ENCODE measurements at regions not wholly inside any gene's neighbourhood (a gene's known extent, or its start where the extent isn't known, plus 50 kb on each side); places are given as distances from the start of the nearest gene placed in this dataset.

DNA sequence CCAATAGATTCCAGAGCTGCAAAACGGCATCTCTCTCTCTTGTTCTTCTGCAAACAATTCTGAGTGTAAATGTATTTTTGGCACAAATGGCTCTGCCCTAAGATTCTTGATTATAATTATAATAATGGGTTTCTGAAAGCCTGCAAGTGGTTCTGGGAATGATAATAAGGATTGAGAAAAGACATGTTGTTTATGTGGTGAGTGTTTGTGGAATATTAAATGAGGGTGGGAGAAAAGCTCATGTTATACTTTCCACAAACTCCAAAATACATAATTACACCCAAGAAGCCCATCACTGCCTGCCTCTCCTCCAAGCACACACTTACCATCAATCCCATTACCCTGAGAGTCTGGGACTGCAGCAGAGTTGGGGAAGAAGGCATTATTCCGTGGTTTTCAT is 460.0 kb upstream of the BRINP1 start:
- no peaks in the 10 kb centered on the region for H3K36me3 Mint-ChIP-seq
- peaks cover 0 to 3% of the 10 kb centered on the region in 2 donors for H3K9me3 Mint-ChIP-seq
- H3K27ac Mint-ChIP-seq = no peak overlapping the region
- no peak for DNase-seq (ENCODE audit: low spot score in 2 of 2)
- ATAC-seq = no peak

DNA sequence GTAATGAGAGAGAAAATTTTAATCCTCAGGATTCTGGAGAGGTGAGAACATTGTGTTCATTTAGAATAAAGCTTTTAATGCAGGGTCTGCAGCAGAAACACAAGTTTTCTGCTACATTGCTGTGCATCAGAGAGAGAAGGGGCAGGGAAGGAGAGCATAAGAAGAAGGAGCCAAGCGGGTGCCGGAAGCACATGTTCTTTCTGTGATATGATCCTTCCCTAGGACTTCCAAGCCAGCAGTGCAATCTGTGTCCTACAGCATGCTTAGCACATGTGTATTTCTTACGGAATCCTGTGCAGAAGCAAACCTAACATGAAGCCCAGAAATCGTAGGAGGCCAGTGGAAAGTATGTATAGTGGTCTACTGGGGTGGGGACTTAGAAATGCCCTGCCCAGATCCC is 458.3 kb upstream of the BRINP1 start:
- Mint-ChIP-seq H3K27ac (no peak overlapping the region), H3K9me3 (peaks cover 0 to 3% of the 10 kb centered on the region in 2 donors), H3K36me3 (no peaks in the 10 kb centered on the region)
- DNase-seq (ENCODE audit: low spot score in 2 of 2) (no peak), ATAC-seq (no peak)

DNA sequence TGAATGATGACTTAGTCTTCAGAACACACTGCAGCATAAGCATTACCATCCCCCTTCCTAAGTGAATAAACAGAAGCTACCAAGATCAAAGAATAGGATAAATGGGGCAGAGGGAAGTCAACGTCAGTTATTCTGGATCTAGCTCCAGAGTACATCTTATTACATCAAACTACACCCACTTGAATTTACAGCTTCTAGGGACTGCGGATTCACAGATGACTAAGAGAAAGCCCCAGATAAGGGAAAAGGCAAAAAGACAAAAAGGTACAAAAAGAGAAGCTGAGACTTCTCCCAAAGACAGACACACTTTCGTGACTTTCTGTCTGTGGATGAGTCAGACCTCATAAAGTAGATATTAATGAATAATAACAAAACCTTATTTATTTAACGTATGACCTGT is 457.9 kb upstream of the BRINP1 start:
- DNase-seq (ENCODE audit: low spot score in 2 of 2) (no peak), ATAC-seq (no peak)
- H3K36me3 Mint-ChIP-seq = no peaks in the 10 kb centered on the region
- no peak overlapping the region for H3K27ac Mint-ChIP-seq
- peaks cover 0 to 3% of the 10 kb centered on the region in 2 donors for H3K9me3 Mint-ChIP-seq

DNA sequence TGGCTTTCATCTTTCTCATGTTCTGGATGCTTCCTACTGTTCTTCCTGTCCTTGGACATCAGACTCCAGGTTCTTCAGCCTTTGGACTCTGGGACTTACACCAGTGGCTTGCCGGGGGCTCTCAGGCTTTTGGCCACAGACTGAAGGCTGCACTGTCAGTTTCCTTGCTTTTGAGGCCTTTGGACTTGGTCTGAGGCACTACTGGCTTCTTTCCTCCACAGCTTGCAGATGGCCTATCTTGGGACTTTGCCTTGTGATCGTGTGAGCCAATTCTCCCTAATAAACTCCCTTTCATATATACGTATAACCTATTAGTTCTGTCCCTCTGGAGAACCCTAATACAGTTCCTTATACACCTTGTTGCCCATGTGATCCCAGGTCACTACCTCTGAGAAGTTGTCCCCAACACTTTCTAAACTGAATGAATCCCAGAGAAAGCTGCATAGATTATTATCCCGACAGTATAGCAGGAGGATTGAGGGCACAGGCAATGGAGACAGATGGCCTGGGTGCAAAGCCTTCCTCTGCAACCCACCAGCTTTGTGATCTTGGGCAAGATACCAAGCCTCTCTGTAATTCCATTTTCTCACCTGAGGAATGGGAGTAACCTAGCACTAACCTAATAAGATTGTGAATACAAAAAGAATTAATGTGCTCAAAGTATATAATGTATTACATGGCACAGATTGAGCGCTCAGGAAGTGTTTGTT is 449.6 kb upstream of the BRINP1 start:
- ATAC-seq = no peak
- H3K36me3 Mint-ChIP-seq = no peaks in the 10 kb centered on the region
- no peak for DNase-seq (ENCODE audit: low spot score in 2 of 2)
- no peak overlapping the region for H3K27ac Mint-ChIP-seq
- no peaks in the 10 kb centered on the region for H3K9me3 Mint-ChIP-seq

DNA sequence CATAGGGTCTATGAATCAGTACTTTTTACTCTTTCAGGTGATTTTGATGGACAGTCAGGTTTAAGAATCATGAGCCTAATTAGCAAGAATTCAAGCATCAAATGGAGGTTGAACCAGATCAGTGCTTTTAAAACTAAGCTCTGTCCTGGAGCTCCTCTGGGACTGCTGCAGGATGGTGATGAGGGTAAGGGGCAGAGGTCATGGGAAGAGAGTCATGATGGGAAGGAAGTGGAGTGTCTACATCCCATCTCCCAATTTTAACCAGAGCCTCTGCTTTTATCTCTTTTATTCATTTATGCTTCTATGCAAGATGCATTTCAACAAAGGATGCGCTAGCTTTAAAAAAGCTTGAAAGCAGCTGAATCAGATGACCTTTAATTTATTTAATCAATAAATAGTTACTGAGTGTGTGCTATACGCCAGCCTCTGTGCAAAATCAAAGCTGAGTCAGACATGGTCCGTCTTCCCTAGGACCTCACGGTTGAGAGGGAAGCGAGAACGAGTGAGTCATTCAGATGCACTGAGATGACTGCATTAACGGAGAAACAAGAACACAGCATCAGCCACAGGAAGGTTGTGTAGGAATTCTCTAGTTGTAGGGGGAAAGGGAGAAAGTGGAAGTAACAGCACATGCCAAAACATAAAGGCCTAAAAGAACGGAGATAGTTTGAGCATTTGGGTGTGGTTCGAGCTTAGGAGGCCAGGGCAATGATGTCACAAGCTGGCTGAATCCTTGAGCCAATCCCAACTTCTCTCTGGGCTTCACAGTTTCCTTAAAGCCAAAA is 441.6 kb upstream of the BRINP1 start:
- Mint-ChIP-seq H3K9me3 (peaks cover 4 to 19% of the 10 kb centered on the region in 2 donors), H3K27ac (no peak overlapping the region), H3K36me3 (no peaks in the 10 kb centered on the region)
- no peak for DNase-seq (ENCODE audit: low spot score in 2 of 2)
- no peak for ATAC-seq

DNA sequence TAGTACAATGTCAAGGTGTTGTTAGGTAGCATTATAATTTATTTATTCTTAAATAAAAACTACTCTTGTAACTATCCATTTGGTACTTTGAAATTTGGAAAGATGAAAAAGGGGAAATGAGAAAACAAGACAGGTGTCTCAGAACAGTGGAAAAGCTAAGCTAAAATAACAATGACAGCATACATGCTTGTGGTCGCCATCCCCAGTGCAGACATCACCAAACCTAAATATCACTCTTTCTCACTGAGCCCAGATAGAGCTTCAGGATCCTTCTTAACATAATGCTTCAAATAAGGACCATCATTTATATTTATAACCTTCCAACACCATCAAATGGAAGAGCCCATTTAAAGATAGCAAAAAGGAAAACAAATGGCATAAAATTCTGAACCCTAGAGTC is 434.4 kb upstream of the BRINP1 start:
- DNase-seq (ENCODE audit: low spot score in 2 of 2) (no peak), ATAC-seq (no peak)
- Mint-ChIP-seq H3K9me3 (peaks cover 3 to 9% of the 10 kb centered on the region in 2 donors), H3K27ac (no peak overlapping the region), H3K36me3 (no peaks in the 10 kb centered on the region)

DNA sequence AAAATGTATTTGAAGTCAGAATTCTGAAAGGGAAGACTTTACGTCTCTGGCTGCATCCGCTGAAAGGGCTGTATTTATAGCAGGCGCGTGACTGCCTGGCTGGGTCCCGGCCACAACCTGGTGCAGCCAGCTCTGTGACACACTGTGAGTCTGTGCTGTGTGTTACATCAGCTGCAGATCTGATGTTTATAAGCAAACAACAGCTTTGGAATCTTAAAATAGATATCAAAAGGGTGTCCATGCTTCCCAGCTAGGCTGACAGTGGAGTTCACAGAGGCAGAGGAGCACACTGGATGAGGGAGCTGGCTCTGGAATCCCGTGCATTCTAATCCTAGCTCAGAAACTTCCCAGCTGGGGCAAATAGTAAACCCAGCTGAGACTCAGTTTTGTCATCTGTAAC is 433.4 kb upstream of the BRINP1 start:
- ATAC-seq (no peak), DNase-seq (ENCODE audit: low spot score in 2 of 2) (no peak)
- no peak overlapping the region for H3K27ac Mint-ChIP-seq
- H3K9me3 Mint-ChIP-seq = peaks cover 3 to 5% of the 10 kb centered on the region in 2 donors
- H3K36me3 Mint-ChIP-seq = no peaks in the 10 kb centered on the region

DNA sequence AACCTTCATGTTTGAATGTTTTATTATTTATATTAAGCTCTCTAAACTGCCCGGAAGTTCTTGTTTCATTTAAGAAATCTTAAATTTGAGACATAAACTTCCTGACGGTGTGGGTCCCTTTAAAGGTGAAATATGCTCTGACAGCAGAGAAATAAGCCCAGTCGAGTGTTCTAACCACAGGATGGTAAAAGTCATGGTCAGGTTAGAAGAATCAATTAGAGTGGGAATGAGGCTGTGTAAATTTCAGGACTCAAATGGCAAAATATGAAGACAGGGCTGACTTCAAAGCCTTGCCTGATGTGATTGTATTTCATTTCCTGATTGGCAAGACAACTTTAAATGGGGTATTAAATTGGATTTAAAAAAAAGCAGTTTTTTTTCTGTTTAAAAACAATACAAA is 432.9 kb upstream of the BRINP1 start:
- H3K9me3 Mint-ChIP-seq = peaks cover 3 to 5% of the 10 kb centered on the region in 2 donors
- no peaks in the 10 kb centered on the region for H3K36me3 Mint-ChIP-seq
- no peak overlapping the region for H3K27ac Mint-ChIP-seq
- ATAC-seq (no peak), DNase-seq (ENCODE audit: low spot score in 2 of 2) (no peak)

DNA sequence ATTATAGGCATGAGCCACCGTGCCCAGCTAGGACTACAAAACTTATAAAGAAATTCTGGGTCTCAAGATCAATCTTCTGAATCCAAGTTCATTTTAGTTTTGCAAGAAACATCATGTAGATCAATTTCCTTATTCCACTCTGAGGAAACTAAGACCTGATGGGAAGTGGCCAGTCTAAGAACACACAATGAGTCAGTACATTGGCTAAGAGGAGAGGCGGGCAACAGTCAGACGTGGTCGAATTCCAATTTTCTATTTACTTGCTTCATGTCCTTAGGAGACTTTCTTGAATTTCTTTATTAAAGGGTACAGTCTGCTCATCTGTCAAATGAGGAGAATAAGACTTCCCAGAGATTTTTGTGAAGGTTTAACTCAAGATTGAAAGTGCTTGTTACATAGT is 432.1 kb upstream of the BRINP1 start:
- ATAC-seq (no peak), DNase-seq (ENCODE audit: low spot score in 2 of 2) (no peak)
- H3K9me3 Mint-ChIP-seq = peaks cover 3 to 7% of the 10 kb centered on the region in 2 donors
- H3K36me3 Mint-ChIP-seq = no peaks in the 10 kb centered on the region
- H3K27ac Mint-ChIP-seq = no peak overlapping the region

DNA sequence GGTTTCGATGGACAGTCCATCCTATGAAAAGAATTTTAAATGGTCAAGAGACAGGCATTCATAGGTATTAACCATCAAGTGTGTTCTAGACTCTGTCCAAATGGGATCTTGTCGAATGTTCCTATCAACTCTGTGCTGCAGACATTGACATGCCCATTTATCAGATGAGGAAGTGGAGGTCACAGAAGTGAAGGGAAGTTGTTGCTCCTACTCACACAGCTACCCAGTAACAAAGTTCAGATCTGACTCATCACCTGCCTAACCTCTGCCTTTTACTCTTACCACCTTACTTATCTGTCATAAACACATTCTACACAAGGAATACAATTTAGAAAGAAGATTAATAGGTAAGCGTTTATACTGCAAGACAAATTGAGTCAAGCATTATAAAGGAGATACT is 426.2 kb upstream of the BRINP1 start:
- H3K36me3 Mint-ChIP-seq = no peaks in the 10 kb centered on the region
- no peak for DNase-seq (ENCODE audit: low spot score in 2 of 2)
- ATAC-seq = no peak
- H3K27ac Mint-ChIP-seq = no peak overlapping the region
- H3K9me3 Mint-ChIP-seq = peaks cover 4 to 15% of the 10 kb centered on the region in 2 donors

DNA sequence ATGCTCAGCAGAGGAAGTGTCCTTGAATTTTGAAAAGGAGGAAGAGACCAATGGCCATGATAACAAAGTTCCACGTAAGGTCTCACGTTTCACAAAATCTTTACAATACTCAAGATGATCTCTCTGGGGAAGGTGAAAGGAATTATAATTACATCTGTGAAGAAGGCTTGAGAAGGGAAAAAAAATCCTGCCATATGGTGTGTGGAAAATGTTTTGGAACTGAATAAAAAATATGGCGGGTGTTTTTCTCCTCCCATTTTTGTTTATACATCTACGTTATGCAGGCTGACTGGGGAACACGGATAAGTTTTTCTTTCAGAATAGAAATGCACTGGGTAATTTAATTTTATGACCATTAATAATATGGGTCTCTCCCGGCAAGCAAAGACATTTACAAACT is 425.6 kb upstream of the BRINP1 start:
- Mint-ChIP-seq H3K27ac (no peak overlapping the region), H3K36me3 (no peaks in the 10 kb centered on the region), H3K9me3 (peaks cover 4 to 15% of the 10 kb centered on the region in 2 donors)
- ATAC-seq = no peak
- no peak for DNase-seq (ENCODE audit: low spot score in 2 of 2)

DNA sequence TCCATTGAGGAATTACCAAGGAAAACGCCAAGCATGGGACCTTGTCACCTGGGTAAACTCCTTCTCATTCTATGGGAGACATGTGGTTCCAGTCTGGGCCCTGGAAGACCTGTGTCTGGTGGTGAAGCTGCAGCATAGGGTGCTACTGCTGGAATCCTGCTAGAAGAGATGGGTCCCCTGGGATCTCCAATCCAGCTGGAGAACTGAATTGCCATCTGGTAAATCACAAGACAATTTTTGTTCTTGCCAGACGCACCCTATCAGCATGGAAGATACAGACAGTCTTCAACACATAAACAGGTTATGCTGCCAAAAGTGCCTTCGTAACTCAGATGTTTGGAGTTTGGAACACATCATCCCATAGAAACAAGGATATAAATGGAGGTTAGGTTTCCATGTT is 424.0 kb upstream of the BRINP1 start:
- no peak overlapping the region for H3K27ac Mint-ChIP-seq
- H3K36me3 Mint-ChIP-seq = no peaks in the 10 kb centered on the region
- DNase-seq (ENCODE audit: low spot score in 2 of 2) (no peak), ATAC-seq (no peak)
- H3K9me3 Mint-ChIP-seq = peaks cover 4 to 15% of the 10 kb centered on the region in 2 donors

DNA sequence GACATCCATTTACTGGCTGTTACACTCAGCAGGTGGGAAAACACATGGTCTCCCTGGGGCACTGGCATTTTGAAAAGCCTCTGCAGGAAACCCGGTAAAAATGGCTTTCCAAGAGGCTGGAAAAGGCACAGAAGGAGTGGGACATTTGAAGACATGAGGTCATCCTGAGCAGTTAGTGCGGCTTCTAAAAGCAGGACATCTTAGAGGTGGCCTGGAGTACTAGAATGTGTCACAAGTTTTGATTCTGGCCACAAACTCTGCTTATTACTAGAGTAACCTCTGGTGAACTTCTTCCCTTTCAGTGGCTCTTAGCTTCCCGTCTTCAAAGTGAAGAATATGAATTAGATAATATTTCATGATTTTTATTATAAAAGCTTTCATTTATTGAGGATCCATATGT is 423.0 kb upstream of the BRINP1 start:
- Mint-ChIP-seq H3K36me3 (no peaks in the 10 kb centered on the region), H3K9me3 (peaks cover 4 to 15% of the 10 kb centered on the region in 2 donors), H3K27ac (no peak overlapping the region)
- DNase-seq (ENCODE audit: low spot score in 2 of 2) (no peak), ATAC-seq (no peak)

DNA sequence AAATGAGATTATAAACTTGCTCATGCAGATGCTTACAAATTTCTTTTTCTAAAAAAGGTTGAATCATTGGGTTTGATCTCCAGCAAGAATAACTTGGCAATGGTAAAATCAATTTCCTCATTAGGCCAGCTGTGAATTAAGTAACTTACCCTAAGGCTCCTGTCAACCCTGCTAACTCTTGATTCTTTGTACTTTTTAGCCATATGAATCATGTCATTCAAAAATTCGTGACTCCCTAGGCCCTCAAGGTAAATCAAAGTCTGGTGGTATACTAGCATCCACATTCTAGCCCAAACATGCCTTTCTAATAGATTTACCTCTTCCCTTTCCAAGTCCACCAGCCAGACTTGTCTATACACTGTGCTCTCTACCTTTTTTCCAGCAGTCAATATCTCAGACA is 420.8 kb upstream of the BRINP1 start:
- ATAC-seq (no peak), DNase-seq (ENCODE audit: low spot score in 2 of 2) (no peak)
- Mint-ChIP-seq H3K9me3 (peaks cover 4 to 8% of the 10 kb centered on the region in 2 donors), H3K36me3 (no peaks in the 10 kb centered on the region), H3K27ac (no peak overlapping the region)

DNA sequence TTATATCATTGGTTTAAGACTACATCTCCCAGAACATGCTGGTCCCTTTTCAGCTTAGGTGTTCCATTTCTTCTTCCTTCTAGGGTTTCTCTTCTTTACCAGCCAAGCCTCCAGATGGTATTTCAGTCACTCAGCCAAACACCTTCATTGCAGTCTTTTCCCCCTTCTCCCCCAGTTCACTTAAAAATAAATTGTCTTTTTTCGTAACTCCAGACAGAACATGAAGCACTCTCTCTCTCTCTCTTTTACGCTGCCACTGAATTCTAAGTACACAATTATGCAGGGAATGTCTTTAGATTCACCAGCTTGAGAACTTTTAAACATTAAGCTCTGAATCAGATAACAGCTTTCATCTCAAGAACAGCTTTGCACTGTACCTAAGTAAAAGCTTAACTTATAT is 419.7 kb upstream of the BRINP1 start:
- H3K36me3 Mint-ChIP-seq = no peaks in the 10 kb centered on the region
- DNase-seq (ENCODE audit: low spot score in 2 of 2) (no peak), ATAC-seq (no peak)
- H3K9me3 Mint-ChIP-seq = no peaks in the 10 kb centered on the region
- H3K27ac Mint-ChIP-seq = no peak overlapping the region

DNA sequence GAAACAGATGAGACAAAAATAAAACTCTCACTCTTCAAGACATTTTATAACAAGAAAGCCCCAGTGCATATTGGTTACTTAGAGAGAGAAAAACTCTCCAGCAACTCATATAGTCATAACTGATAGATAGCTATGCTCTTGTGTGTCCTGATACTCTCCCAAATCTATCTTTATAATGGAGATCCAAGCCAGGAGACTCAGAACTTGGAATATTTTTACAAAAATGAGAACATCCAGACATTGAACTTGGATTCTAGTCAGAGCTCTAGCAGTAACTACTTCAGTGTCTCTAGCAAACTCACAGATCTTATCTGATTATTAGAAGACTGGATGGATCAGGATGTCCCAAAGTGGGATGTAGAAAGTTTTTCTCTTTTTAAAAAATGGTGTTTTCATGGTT is 412.7 kb upstream of the BRINP1 start:
- ATAC-seq (no peak), DNase-seq (ENCODE audit: low spot score in 2 of 2) (no peak)
- H3K27ac Mint-ChIP-seq = no peak overlapping the region

DNA sequence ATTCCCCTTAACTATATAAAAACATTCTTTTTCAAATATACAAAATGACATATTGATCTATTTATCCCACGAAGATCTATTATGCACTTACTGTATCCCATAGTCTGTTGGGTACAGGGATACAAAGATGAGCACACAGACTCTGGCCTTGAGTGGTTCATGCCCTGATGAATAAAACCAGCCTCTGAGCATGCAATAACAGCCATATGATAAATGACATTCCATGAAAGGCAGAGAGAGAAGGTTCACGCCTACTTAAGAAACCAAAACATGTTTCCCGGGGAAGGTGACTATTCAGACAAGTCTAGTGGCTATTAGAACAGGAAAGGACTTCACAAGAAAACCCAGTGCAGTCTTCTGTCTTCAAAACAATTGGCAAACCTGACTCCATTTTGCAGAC is 406.2 kb upstream of the BRINP1 start:
- no peak for ATAC-seq
- peaks cover 0 to 5% of the 10 kb centered on the region in 2 donors for H3K9me3 Mint-ChIP-seq
- no peaks in the 10 kb centered on the region for H3K36me3 Mint-ChIP-seq
- DNase-seq (ENCODE audit: low spot score in 2 of 2) = no peak
- H3K27ac Mint-ChIP-seq = no peak overlapping the region

More for the DNA sequence above, 412.7 kb upstream of the BRINP1 start:
- H3K36me3 Mint-ChIP-seq = no peaks in the 10 kb centered on the region
- H3K9me3 Mint-ChIP-seq = peaks cover 0 to 5% of the 10 kb centered on the region in 2 donors

DNA sequence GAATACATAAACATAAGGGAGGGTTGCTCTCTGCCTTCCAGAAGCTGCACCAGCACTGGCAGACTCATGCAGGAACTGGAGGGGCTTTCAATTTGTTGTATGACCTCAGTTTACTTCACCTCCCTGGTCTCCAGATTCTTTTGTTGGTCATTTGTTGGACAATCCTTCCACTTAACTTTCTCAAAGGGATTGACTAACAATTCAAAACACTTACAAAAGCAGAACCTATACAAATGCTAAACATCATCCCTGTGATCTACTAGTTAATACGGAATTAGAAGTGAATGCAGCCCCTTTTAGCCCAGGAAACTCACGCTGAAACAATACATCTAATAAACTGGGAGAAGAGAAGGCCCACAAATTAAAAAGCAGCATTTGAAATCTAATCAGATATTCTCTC is 404.6 kb upstream of the BRINP1 start:
- DNase-seq (ENCODE audit: low spot score in 2 of 2) (no peak), ATAC-seq (no peak)
- no peaks in the 10 kb centered on the region for H3K9me3 Mint-ChIP-seq
- H3K27ac Mint-ChIP-seq = no peak overlapping the region
- no peaks in the 10 kb centered on the region for H3K36me3 Mint-ChIP-seq
